ENCODE measurements at regions not wholly inside any gene's neighbourhood (a gene's known extent, or its start where the extent isn't known, plus 50 kb on each side); places are given as distances from the start of the nearest gene placed in this dataset.

GRCh38 chr9:126112135-126112720 is 214.4 kb upstream of the MVB12B start:
- no peak for TF ChIP-seq CTCF (conservative IDR thresholded peaks at IDR 0.05 in 1 of 2, IDR thresholded peaks at IDR 0.05 in 1 of 2; ENCODE audit: low read depth in 1 of 2, low read length in 2 of 2)
- no peak for TF ChIP-seq EZH2 (IDR thresholded peaks at IDR 0.05; ENCODE audit: low read length, missing control alignments)

All from fibroblast of lung (primary cell).